IgD-negative memory B cell (primary cell): ENCODE measurements at regions not wholly inside any gene's neighbourhood (a gene's known extent, or its start where the extent isn't known, plus 50 kb on each side); places are given as distances from the start of the nearest gene placed in this dataset.
"Not testable (repeated sequence)": the region's sequence is repeated elsewhere in the genome, so short reads cannot be mapped to it uniquely, and the experiment has no call there.

ENCODE experiments used
- H3K27ac Mint-ChIP-seq, 3 donors: one replicate each; pipeline ENCODE4 v1.8.0; 2020 to 2022; ENCODE audit warnings: mild to moderate bottlenecking in 3 of 3, mixed read lengths in 3 of 3, moderate library complexity in 1 of 3
- H3K27me3 Mint-ChIP-seq: one replicate; pipeline ENCODE4 v1.8.0; 2021; ENCODE audit warnings: mixed read lengths
- H3K36me3 Mint-ChIP-seq: one replicate; pipeline ENCODE4 v1.8.0; 2020; ENCODE audit warnings: mild to moderate bottlenecking, mixed read lengths
- H3K4me1 Mint-ChIP-seq, 3 donors: one replicate each; pipeline ENCODE4 v1.8.0; 2020 to 2022; ENCODE audit warnings: mixed read lengths in 3 of 3, mild to moderate bottlenecking in 1 of 3
- H3K4me3 Mint-ChIP-seq, 4 donors: one replicate each; pipeline ENCODE4 v1.8.0; 2020 to 2022; ENCODE audit warnings: mild to moderate bottlenecking in 4 of 4, mixed read lengths in 4 of 4, moderate library complexity in 3 of 4
- H3K9me3 Mint-ChIP-seq, 3 donors: one replicate each; pipeline ENCODE4 v1.8.0; 2020 to 2021; ENCODE audit warnings: mixed read lengths in 3 of 3, mild to moderate bottlenecking in 1 of 3

GRCh38 chr12:65712260-65713004 lies 111.9 kb upstream of the HMGA2 start:
- H3K4me3 Mint-ChIP-seq = no peak overlapping the region
- no peak overlapping the region for H3K27ac Mint-ChIP-seq
- no peaks in the 10 kb centered on the region for H3K4me1 Mint-ChIP-seq

GRCh38 chr12:65715961-65716360 lies 108.3 kb upstream of the HMGA2 start:
- Mint-ChIP-seq H3K4me3 (no peak overlapping the region), H3K27ac (no peak overlapping the region), H3K4me1 (no peaks in the 10 kb centered on the region), H3K36me3 (no peaks in the 10 kb centered on the region), H3K9me3 (no peaks in the 10 kb centered on the region), H3K27me3 (peaks cover 14% of the 10 kb centered on the region)

More at GRCh38 chr12:65712260-65713004, 111.9 kb upstream of the HMGA2 start:
- H3K36me3 Mint-ChIP-seq = no peaks in the 10 kb centered on the region
- H3K27me3 Mint-ChIP-seq = peaks cover 6% of the 10 kb centered on the region
- H3K9me3 Mint-ChIP-seq = no peaks in the 10 kb centered on the region

GRCh38 chr12:65720136-65721130 lies 103.8 kb upstream of the HMGA2 start:
- no peaks in the 10 kb centered on the region for H3K36me3 Mint-ChIP-seq
- H3K27ac Mint-ChIP-seq = no peak overlapping the region
- H3K4me3 Mint-ChIP-seq = no peak overlapping the region
- H3K4me1 Mint-ChIP-seq = no peaks in the 10 kb centered on the region
- H3K9me3 Mint-ChIP-seq = no peaks in the 10 kb centered on the region
- H3K27me3 Mint-ChIP-seq = peaks cover 19% of the 10 kb centered on the region

GRCh38 chr12:65721541-65722190 lies 102.6 kb upstream of the HMGA2 start:
- H3K4me3 Mint-ChIP-seq = no peak overlapping the region
- H3K36me3 Mint-ChIP-seq = no peaks in the 10 kb centered on the region
- peaks cover 0 to 2% (median 2%) of the 10 kb centered on the region in 3 donors for H3K9me3 Mint-ChIP-seq
- H3K27me3 Mint-ChIP-seq = peaks cover 21% of the 10 kb centered on the region
- H3K27ac Mint-ChIP-seq = no peak overlapping the region
- H3K4me1 Mint-ChIP-seq = no peaks in the 10 kb centered on the region

- Mint-ChIP-seq H3K36me3 (no peaks in the 10 kb centered on the region), H3K4me3 (no peak overlapping the region), H3K9me3 (peaks cover 0 to 6% (median 2%) of the 10 kb centered on the region in 3 donors), H3K27ac (no peak overlapping the region), H3K27me3 (peaks cover 37% of the 10 kb centered on the region), H3K4me1 (peaks cover 0 to 2% (median 0%) of the 10 kb centered on the region in 3 donors)
These were observed 98.9 kb upstream of the HMGA2 start for GRCh38 chr12:65725376-65725775.

GRCh38 chr12:65728455-65728847 lies 95.8 kb upstream of the HMGA2 start:
- H3K4me3 Mint-ChIP-seq = no peak overlapping the region
- H3K4me1 Mint-ChIP-seq = peaks cover 0 to 2% (median 0%) of the 10 kb centered on the region in 3 donors
- peaks cover 0 to 6% (median 2%) of the 10 kb centered on the region in 3 donors for H3K9me3 Mint-ChIP-seq
- no peak overlapping the region for H3K27ac Mint-ChIP-seq
- no peaks in the 10 kb centered on the region for H3K36me3 Mint-ChIP-seq
- peaks cover 42% of the 10 kb centered on the region for H3K27me3 Mint-ChIP-seq

GRCh38 chr12:65728848-65729793 lies 95.2 kb upstream of the HMGA2 start:
- Mint-ChIP-seq H3K9me3 (peaks cover 0 to 6% (median 2%) of the 10 kb centered on the region in 3 donors), H3K4me1 (peaks cover 0 to 2% (median 0%) of the 10 kb centered on the region in 3 donors), H3K27me3 (peaks cover 38% of the 10 kb centered on the region), H3K36me3 (no peaks in the 10 kb centered on the region), H3K27ac (no peak overlapping the region), H3K4me3 (no peak overlapping the region)

GRCh38 chr12:65731771-65732170 lies 92.5 kb upstream of the HMGA2 start:
- H3K4me3 Mint-ChIP-seq = no peak overlapping the region
- H3K27ac Mint-ChIP-seq = no peak overlapping the region
- no peaks in the 10 kb centered on the region for H3K36me3 Mint-ChIP-seq
- H3K27me3 Mint-ChIP-seq = peaks cover 35% of the 10 kb centered on the region
- H3K9me3 Mint-ChIP-seq = peaks cover 0 to 5% (median 2%) of the 10 kb centered on the region in 3 donors
- H3K4me1 Mint-ChIP-seq = peaks cover 0 to 2% (median 0%) of the 10 kb centered on the region in 3 donors

- H3K27ac Mint-ChIP-seq = not testable (repeated sequence)
- peaks cover 26% of the 10 kb centered on the region for H3K27me3 Mint-ChIP-seq
These were observed 90.6 kb upstream of the HMGA2 start for GRCh38 chr12:65733643-65734042.

GRCh38 chr12:65734226-65734625 lies 90.1 kb upstream of the HMGA2 start:
- Mint-ChIP-seq H3K36me3 (no peaks in the 10 kb centered on the region), H3K27ac (no peak overlapping the region), H3K27me3 (peaks cover 24% of the 10 kb centered on the region), H3K4me3 (peak overlapping the region in 1 of 4 donors; percentile 25), H3K4me1 (peaks cover 0 to 2% (median 0%) of the 10 kb centered on the region in 3 donors), H3K9me3 (peaks cover 0 to 5% (median 4%) of the 10 kb centered on the region in 3 donors)

More at GRCh38 chr12:65733643-65734042, 90.6 kb upstream of the HMGA2 start:
- not testable (repeated sequence) for H3K9me3 Mint-ChIP-seq, H3K4me3 Mint-ChIP-seq, H3K4me1 Mint-ChIP-seq, H3K36me3 Mint-ChIP-seq

GRCh38 chr12:65739606-65740005 lies 84.7 kb upstream of the HMGA2 start:
- Mint-ChIP-seq H3K9me3 (peaks cover 0 to 5% (median 2%) of the 10 kb centered on the region in 3 donors), H3K4me3 (peak overlapping the region in 1 of 4 donors; percentile 74), H3K27me3 (peaks cover 25% of the 10 kb centered on the region), H3K36me3 (no peaks in the 10 kb centered on the region), H3K4me1 (peaks cover 0 to 8% (median 5%) of the 10 kb centered on the region in 3 donors), H3K27ac (no peak overlapping the region)

GRCh38 chr12:65740506-65740872 lies 83.8 kb upstream of the HMGA2 start:
- peaks cover 0 to 5% (median 2%) of the 10 kb centered on the region in 3 donors for H3K9me3 Mint-ChIP-seq
- peaks cover 0 to 8% (median 5%) of the 10 kb centered on the region in 3 donors for H3K4me1 Mint-ChIP-seq

GRCh38 chr12:65740873-65741600 lies 83.2 kb upstream of the HMGA2 start:
- Mint-ChIP-seq H3K27me3 (peaks cover 27% of the 10 kb centered on the region), H3K4me3 (peak overlapping the region; percentile 55 to 75 (median 62)), H3K9me3 (peaks cover 0 to 5% (median 2%) of the 10 kb centered on the region in 3 donors), H3K36me3 (no peaks in the 10 kb centered on the region), H3K27ac (no peak overlapping the region), H3K4me1 (peaks cover 0 to 8% (median 5%) of the 10 kb centered on the region in 3 donors)

More at GRCh38 chr12:65740506-65740872, 83.8 kb upstream of the HMGA2 start:
- Mint-ChIP-seq H3K27ac (no peak overlapping the region), H3K4me3 (peak overlapping the region in 3 of 4 donors; percentile 55 to 66 (median 57)), H3K36me3 (no peaks in the 10 kb centered on the region), H3K27me3 (peaks cover 25% of the 10 kb centered on the region)
